Sigmoid colon (tissue), 6 donors: ENCODE measurements at regions not wholly inside any gene's neighbourhood (a gene's known extent, or its start where the extent isn't known, plus 50 kb on each side); places are given as distances from the start of the nearest gene placed in this dataset.

ENCODE experiments used
- DNase-seq: peaks from one replicate; pipeline ENCODE4 v3.0.0-alpha.2; 2019
- H3K27ac ChIP-seq, 4 donors: fragments of 200-600 bp; sonication (generic); one replicate each; pipeline ENCODE4 v1.5.1; 2016 to 2019; ENCODE audit warnings: mild to moderate bottlenecking in 1 of 4
- H3K27me3 ChIP-seq, 3 donors: fragments of 200-600 bp; sonication (generic); one replicate each; pipeline ENCODE4 v1.5.1; 2019; ENCODE audit warnings: mild to moderate bottlenecking in 1 of 3
- H3K36me3 ChIP-seq, 4 donors: fragments of 200-600 bp; sonication (generic); one replicate each; pipeline ENCODE4 v1.5.1; 2016 to 2019
- H3K4me1 ChIP-seq, 4 donors: fragments of 200-600 bp; sonication (generic); one replicate each; pipeline ENCODE4 v1.5.1; 2017 to 2019
- H3K4me3 ChIP-seq, 4 donors: fragments of 200-600 bp; sonication (generic); one replicate each; pipeline ENCODE4 v1.5.1; 2017 to 2019; ENCODE audit warnings: mild to moderate bottlenecking in 2 of 4, moderate library complexity in 1 of 4
- H3K9me3 ChIP-seq, 4 donors: fragments of 200-600 bp in 3 of 4; sonication (generic) in 3 of 4; one replicate each; pipeline versions ENCODE4 v1.5.1 to v1.6.1; 2013 to 2019
- EP300 ChIP-seq, 4 donors: sonication (generic); formaldehyde crosslinking; IDR thresholded peaks; one replicate each; pipeline ENCODE4 v1.6.1; 2017; ENCODE audit warnings: antibody characterized with exemption in 4 of 4
- POLR2A ChIP-seq, 2 donors: fragments of 450-650 bp; IDR thresholded peaks; one replicate each; pipeline ENCODE4 v1.6.1; 2016; ENCODE audit warnings: antibody characterized with exemption in 2 of 2, mild to moderate bottlenecking in 2 of 2, moderate library complexity in 2 of 2
- POLR2AphosphoS5 ChIP-seq, 4 donors: sonication (generic); formaldehyde crosslinking; IDR thresholded peaks; one replicate each; pipeline ENCODE4 v1.6.1; 2017; ENCODE audit warnings: antibody characterized with exemption in 4 of 4
- WGBS, 2 donors: extraction: QIAGEN DNeasy Blood & Tissue Kit; methylation state at CpG; one replicate each; pipeline ENCODE4 v1.1.7; 2013; 5-methylcytosine and 5-hydroxymethylcytosine counted together
- intact Hi-C: fragments of 100-400 bp; cut with DNase I; formaldehyde crosslinking; loops from one replicate; pipeline ENCODE4 v1.15.1; 2023
- TF ChIP-seq, protein P1 (sequence below), 4 experiments: fragments of 450-650 bp in 3 of 4; fragments of 200-600 bp in 1 of 4; IDR thresholded peaks; one replicate each; pipeline ENCODE4 v1.5.1; 2016 to 2019; ENCODE audit warnings: antibody characterized with exemption in 4 of 4, mild to moderate bottlenecking in 3 of 4, moderate library complexity in 2 of 4
- donor health status: healthy with polysubstance abuse.
- donor health status: healthy.

- intact Hi-C loops = no loop called here
- no peaks in the 10 kb centered on the region for H3K27me3 ChIP-seq
- no peak overlapping the region for H3K27ac ChIP-seq
- 67 to 70% methylated on average over 4 of the region's 4 CpGs for WGBS, 2 donors
- H3K4me3 ChIP-seq = no peak overlapping the region
- no peak for DNase-seq
- no peaks in the 10 kb centered on the region for H3K36me3 ChIP-seq
- TF ChIP-seq POLR2A (IDR thresholded peaks at IDR 0.05) (no peak), EP300 (IDR thresholded peaks at IDR 0.05) (no peak), POLR2AphosphoS5 (IDR thresholded peaks at IDR 0.05) (no peak)
- TF ChIP-seq, protein P1, sequence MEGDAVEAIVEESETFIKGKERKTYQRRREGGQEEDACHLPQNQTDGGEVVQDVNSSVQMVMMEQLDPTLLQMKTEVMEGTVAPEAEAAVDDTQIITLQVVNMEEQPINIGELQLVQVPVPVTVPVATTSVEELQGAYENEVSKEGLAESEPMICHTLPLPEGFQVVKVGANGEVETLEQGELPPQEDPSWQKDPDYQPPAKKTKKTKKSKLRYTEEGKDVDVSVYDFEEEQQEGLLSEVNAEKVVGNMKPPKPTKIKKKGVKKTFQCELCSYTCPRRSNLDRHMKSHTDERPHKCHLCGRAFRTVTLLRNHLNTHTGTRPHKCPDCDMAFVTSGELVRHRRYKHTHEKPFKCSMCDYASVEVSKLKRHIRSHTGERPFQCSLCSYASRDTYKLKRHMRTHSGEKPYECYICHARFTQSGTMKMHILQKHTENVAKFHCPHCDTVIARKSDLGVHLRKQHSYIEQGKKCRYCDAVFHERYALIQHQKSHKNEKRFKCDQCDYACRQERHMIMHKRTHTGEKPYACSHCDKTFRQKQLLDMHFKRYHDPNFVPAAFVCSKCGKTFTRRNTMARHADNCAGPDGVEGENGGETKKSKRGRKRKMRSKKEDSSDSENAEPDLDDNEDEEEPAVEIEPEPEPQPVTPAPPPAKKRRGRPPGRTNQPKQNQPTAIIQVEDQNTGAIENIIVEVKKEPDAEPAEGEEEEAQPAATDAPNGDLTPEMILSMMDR (IDR thresholded peaks at IDR 0.05) = no peak
- peaks cover 0 to 3% (median 0%) of the 10 kb centered on the region in 4 donors for H3K9me3 ChIP-seq
- no peaks in the 10 kb centered on the region for H3K4me1 ChIP-seq
Measured at GRCh38 chr4:33715841-33716395, 2528.4 kb downstream of the ARAP2 start.

- H3K4me1 ChIP-seq = no peaks in the 10 kb centered on the region
- H3K4me3 ChIP-seq = no peak overlapping the region
- WGBS, 2 donors = 66 to 79% methylated on average over 2 of the region's 2 CpGs
- TF ChIP-seq POLR2AphosphoS5 (IDR thresholded peaks at IDR 0.05) (peak in 1 of 4 donors; percentile 40), EP300 (IDR thresholded peaks at IDR 0.05) (no peak)
- H3K36me3 ChIP-seq = no peaks in the 10 kb centered on the region
- no peak for DNase-seq
- intact Hi-C loops = no loop called here
- H3K9me3 ChIP-seq = no peaks in the 10 kb centered on the region
- no peak overlapping the region for H3K27ac ChIP-seq
- no peaks in the 10 kb centered on the region for H3K27me3 ChIP-seq
Measured at GRCh38 chr4:33722254-33722653, 2522.1 kb downstream of the ARAP2 start.

GRCh38 chr4:33722800-33723516, 2521.4 kb downstream of the ARAP2 start:
- WGBS, 2 donors = 74 to 78% methylated on average over 7 of the region's 7 CpGs
- Histone ChIP-seq H3K27ac (no peak overlapping the region), H3K4me1 (no peaks in the 10 kb centered on the region), H3K4me3 (no peak overlapping the region), H3K27me3 (no peaks in the 10 kb centered on the region), H3K36me3 (no peaks in the 10 kb centered on the region), H3K9me3 (no peaks in the 10 kb centered on the region)
- TF ChIP-seq, protein P1 (IDR thresholded peaks at IDR 0.05) = no peak
- no peak for TF ChIP-seq EP300 (IDR thresholded peaks at IDR 0.05)
- no peak for TF ChIP-seq POLR2AphosphoS5 (IDR thresholded peaks at IDR 0.05)
- no peak for TF ChIP-seq POLR2A (IDR thresholded peaks at IDR 0.05)
- DNase-seq = no peak
- intact Hi-C loops = no loop called here

- Histone ChIP-seq H3K27ac (no peak overlapping the region), H3K9me3 (no peaks in the 10 kb centered on the region), H3K36me3 (no peaks in the 10 kb centered on the region), H3K27me3 (no peaks in the 10 kb centered on the region), H3K4me3 (no peak overlapping the region), H3K4me1 (no peaks in the 10 kb centered on the region)
- DNase-seq = no peak
- no peak for TF ChIP-seq POLR2AphosphoS5 (IDR thresholded peaks at IDR 0.05)
- TF ChIP-seq POLR2A (IDR thresholded peaks at IDR 0.05) = no peak
- TF ChIP-seq, protein P1 (IDR thresholded peaks at IDR 0.05) = no peak
- TF ChIP-seq EP300 (IDR thresholded peaks at IDR 0.05) = no peak
- WGBS, 2 donors = 89% methylated on average over 3 of the region's 3 CpGs
- intact Hi-C loops = no loop called here
Measured at GRCh38 chr4:33724685-33725084, 2519.6 kb downstream of the ARAP2 start.

- no peak for TF ChIP-seq EP300 (IDR thresholded peaks at IDR 0.05)
- TF ChIP-seq POLR2A (IDR thresholded peaks at IDR 0.05) = no peak
- no peak for TF ChIP-seq POLR2AphosphoS5 (IDR thresholded peaks at IDR 0.05)
- TF ChIP-seq, protein P1 (IDR thresholded peaks at IDR 0.05) = no peak
- DNase-seq = no peak
- Histone ChIP-seq H3K27ac (no peak overlapping the region), H3K36me3 (no peaks in the 10 kb centered on the region), H3K9me3 (no peaks in the 10 kb centered on the region), H3K4me1 (no peaks in the 10 kb centered on the region), H3K4me3 (no peak overlapping the region), H3K27me3 (no peaks in the 10 kb centered on the region)
- intact Hi-C loops = no loop called here
- WGBS, 2 donors = 83 to 87% methylated on average over 2 of the region's 2 CpGs
Measured at GRCh38 chr4:33725861-33726260, 2518.5 kb downstream of the ARAP2 start.
